ENCODE measurements at regions not wholly inside any gene's neighbourhood (a gene's known extent, or its start where the extent isn't known, plus 50 kb on each side); places are given as distances from the start of the nearest gene placed in this dataset.
"Not testable (repeated sequence)": the region's sequence is repeated elsewhere in the genome, so short reads cannot be mapped to it uniquely, and the experiment has no call there.

DNA sequence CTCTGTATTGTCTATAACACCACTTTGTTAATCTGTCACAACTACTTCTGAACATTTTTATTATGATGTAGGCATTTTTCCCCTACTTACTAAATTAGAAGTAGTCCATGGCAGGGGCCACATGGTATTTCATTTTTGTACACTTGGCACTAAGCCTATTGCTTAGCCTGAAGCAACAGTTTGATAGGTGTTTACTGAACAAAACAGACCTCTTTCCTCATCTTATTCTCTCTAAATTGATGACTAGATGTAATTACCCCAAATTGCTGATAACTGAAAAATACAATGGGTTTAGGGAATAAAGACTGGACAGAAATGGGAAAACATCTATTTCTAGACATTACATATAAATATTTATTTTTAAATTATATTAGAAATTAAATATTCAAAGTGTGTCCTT is 633.8 kb downstream of the SLCO4C1 start:
- DNase-seq (ENCODE audit: low read depth): no peak

DNA sequence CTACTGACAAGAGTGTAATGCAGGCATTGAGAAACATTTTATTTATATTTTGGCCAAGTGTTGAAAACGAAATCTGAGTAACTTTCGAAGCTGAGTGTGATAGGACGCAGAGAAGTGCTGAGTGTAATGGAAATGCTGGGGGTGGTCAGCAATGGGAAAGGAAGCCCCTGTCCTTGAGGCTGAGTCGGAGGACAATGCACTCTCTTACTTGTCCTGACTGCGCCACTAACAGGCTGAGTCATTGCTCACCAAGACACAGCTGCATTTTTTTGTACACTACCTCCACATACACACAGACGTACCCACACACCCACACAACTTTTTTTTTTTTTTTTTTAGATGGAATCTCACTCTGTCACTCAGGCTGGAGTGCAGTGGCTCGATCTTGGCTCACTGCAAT is 637.7 kb downstream of the SLCO4C1 start:
- DNase-seq (ENCODE audit: low read depth): no peak

DNA sequence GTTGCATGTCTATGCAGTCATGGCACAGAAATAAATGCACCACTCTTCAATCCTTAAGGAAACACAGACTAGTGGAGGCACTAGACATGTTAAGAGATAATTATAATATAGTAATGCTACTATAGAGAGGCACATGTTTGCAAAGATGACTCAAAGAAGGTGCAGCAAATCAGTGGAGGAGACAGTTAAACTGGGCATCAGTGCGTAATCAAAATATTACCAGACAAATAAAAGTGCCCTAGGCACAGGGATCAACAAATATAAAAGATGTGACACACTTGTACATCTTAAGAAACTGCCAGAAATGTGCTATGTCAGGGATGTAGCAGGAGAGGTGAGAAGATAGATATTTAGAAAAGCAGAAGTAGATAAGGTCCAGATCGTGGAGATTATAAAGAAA is 642.1 kb downstream of the SLCO4C1 start:
- no peak for DNase-seq (ENCODE audit: low read depth)

DNA sequence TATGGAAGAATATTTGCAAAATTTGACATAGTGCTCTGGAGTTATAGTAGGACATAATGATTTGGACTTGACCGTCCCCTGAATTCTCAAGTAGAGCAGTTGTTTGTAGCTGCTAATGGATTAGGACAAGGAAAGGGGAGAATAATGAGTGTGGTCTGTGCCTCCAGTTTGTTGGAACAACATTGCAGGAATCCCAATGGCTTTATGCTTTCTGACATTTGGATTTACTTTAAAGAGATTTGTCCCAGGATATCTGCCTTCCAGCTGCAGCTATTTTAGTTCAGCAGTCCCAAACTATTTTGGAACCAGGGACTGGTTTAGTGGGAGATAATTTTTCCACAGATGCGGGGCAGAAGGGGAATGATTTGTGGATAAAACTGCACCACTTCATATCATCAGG is 648.2 kb downstream of the SLCO4C1 start:
- no peak for DNase-seq (ENCODE audit: low read depth)

DNA sequence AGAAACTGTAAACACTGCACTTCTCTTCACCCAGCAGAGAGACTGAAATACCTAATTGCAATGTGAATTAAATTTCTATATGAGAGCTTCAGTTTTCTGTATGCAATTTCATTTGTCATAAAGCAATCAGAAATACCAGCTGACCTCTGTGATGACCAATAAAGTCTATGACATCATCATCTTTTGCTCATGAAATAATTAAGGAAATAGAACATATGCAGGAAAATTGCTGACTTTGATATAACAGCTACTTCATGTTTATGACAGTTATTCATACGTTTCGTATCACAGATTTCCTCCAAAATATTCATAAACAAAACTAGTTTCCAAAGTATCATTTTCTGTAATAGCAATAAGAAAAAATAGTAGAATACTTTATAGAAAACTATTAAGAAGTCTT is 652.3 kb downstream of the SLCO4C1 start:
- DNase-seq (ENCODE audit: low read depth): no peak

DNA sequence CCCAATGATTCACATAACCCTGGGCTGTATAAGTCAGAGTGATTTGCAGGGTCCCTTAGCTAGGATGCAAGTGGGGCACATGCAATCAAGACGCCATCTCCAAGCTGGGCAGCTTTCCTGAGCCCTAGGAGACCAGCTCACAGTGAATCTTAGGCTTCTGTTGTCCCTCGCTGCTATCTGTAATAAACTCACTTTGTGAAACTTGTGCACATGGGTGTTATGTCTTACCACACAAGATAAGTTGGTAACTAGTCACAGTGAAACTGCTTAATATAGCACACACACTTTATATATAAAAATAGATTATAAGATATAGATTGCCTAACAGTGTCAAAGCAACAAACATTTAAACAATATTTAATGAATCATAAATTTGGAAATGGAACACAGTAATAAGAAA is 658.5 kb downstream of the SLCO4C1 start:
- DNase-seq (ENCODE audit: low read depth): no peak

DNA sequence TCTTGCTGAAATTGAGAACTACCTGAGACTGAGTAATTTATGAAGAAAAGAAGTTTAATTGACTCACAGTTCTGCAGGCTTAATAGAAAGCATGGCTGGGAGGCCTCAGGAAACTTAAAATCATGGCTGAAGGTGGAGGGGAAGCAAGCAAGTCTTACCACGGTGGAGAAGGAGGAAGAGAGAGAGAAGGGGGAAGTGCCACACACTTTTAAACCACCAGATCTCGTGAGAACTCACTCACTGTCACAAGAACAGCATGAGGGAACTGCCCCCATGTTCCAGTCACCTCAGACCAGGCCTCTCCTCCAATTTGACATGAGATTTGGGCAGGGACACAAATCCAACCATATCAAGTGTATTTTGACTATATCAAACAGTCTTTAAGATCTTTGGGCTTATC is 668.3 kb downstream of the SLCO4C1 start:
- DNase-seq (ENCODE audit: low read depth): not testable (repeated sequence)

DNA sequence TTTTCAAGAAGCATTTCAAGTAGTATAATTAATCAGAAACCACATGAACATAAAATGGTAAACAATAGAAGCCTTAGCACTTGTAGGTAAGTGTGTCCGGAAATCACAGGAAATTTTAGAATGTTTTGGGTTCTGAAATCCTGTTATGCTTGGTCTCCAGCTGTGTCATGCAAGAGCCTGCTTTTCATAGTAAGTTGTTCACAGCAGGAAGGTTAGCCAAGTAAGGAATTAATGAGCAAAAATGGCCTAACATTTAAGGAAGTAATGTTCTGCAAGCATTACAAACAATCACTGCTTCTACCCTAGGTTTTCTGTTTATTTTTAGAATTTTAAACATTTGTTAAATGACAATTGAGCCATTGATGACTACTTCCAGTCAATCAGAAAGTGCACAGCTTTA is 669.5 kb downstream of the SLCO4C1 start:
- DNase-seq (ENCODE audit: low read depth): no peak

DNA sequence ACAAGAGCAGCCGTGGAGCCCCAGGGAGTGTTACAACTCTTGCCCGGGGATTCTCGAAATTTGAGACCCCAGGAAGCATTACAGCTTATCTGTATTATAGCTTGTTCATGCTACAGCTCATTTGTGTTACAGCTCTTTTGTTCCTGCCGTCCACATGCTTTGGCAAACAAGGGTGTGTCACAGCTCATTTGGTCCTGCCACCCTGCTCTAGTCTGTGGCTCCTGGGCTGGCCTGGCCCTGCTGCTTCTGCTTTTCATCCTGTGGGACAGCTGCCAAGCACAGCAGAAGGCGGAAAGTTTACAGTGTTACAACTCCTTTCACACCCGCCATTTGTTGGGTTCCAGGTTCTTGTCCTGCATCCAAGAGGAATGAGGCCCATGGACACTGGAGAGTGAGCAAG is 685.0 kb downstream of the SLCO4C1 start:
- no peak for DNase-seq (ENCODE audit: low read depth)

DNA sequence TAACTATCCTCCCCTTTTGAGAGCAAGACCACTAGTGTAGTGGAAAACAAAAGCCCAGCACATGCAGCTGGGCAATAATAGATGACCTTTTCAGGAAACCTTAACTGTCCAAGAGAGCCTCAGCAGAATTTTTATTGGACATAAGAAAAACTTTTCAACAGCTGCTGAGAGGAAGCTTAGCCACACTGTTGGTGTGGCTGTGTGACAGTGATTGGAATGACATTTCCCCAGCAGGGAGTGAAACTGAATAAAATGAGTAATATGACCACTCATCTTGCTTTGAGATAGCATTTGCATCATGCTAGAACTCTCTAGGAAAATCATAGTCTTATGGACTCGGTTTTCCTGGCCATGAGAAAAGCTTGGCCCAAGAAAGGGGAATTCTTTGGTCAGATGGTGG is 687.8 kb downstream of the SLCO4C1 start:
- DNase-seq (ENCODE audit: low read depth): no peak

DNA sequence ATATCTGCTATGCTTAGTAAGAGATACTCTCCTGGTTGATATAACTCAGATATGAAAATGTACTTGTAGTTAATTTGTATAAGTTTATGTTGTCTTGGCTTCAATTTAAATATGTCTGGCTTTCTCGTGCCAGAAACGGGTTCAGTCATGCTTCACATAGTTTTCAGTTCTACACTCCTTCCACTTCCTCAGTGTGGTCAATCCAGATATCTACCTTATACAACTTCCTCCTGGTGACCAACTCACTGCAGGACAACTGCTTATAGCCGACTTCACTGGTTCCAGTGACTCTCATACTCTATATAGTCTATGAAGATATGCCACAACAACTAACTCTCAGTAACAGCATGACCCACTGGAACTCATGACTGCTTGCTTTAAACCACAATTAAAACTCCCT is 690.4 kb downstream of the SLCO4C1 start:
- no peak for DNase-seq (ENCODE audit: low read depth)

DNA sequence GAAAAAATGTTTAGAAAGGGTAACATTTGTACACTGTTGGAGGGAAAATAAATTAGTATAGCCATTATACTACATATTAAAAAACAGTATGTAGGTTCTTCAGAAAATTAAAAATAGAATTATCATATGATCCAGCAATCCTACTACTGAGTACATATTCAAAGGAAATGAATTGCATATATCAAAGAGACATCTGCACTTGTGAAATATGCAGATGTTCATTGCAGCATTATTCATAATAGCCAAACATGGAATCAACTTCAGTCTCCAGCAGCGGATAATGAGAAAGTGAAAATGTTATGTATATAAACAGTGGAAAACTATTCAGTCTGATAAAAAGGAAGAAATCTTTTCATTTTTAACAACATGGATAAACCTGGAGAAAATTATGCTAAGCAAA is 695.5 kb downstream of the SLCO4C1 start:
- DNase-seq (ENCODE audit: low read depth): no peak

DNA sequence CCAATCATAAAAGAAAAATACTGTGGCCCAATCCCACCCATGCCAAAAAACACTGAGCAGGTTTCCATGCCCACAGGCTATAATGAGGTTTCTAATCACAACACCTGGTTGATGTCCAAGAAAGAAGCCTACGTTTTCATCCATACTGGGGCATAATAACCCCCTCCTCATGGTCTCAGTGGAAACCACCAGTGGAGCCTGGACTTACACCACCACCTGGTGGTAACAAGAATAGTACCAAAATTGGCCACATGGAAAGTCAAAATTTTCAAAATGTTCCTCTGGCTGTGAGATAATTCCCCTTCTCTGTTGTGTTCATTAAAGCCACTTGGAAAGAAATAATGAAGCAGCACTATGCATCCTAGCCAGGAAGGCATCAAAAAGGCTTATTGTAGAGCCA is 687.3 kb upstream of the ST8SIA4 start:
- DNase-seq (ENCODE audit: low read depth): no peak

DNA sequence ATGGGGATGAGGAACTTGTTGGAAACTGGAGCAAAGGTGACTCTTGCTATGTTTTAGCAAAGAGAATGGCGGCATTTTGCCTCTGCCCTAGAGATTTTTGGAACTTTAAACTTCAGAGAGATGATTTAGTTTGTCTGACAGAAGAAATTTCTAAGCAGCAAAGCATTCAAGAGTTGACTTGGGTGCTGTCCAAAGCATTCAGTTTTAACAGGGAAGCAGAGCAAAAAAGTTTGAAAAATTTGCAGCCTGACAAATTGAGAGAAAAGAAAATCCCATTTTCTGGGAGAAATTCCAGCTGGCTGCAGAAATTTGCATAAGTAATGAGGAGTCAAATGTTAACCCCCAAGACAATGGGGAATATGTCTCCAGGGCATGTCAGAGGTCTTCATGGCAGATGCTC is 682.3 kb upstream of the ST8SIA4 start:
- DNase-seq (ENCODE audit: low read depth): no peak

DNA sequence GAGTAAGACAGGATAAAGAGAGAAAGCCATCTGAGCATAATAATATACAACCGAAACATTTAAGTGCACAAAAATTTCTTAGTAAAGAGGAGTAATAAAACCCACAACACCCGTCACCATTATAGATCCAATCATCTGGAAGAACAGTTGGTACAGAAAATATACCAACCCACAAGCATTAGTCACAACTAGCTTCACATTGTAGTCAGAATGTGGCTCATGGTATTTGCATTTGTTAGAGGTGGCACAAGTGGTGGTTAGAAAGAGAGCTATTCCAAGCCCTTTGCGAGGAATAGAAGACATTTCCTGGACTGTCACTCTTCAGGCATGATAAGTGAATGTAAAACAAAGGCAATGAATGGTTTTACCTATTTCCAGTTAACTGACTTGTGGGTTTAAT is 677.5 kb upstream of the ST8SIA4 start:
- no peak for DNase-seq (ENCODE audit: low read depth)

DNA sequence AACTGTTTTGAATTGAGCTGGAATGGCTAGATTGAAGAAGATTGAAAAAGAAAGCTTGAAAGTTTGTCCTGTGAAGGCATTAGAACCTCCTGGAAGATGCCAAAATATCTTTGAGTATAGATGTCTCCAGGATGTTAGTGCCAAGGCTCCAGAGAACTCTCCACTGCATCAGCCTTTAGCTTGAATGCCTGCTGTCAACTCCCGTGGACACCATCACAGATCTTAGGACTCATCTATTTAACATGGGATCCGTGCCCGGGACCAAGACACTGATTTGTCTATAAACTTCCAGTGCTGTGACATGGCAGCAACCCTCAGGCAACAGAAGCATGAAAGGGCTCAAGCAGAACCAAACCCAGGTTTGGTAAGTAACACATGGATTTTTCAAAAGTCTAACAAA is 670.9 kb upstream of the ST8SIA4 start:
- DNase-seq (ENCODE audit: low read depth): no peak

DNA sequence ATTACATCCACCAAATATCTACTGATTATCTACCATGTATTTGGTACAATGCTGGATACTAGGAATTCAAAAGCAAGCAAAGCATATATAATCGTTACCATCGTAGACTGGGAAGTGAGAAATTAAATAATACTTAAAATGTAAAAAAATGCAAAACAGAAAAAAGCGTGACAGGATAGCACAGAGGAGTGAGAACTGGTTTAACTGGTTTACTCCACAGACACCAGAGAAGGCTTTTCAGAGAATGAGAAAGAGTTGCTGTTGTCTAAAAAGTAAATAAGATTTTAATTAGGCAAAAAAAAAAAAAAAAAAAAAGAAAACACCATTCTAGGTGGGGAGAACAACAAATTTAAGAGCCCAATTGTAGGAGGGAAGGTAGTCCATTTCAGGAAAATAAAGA is 657.9 kb upstream of the ST8SIA4 start:
- no peak for DNase-seq (ENCODE audit: low read depth)

DNA sequence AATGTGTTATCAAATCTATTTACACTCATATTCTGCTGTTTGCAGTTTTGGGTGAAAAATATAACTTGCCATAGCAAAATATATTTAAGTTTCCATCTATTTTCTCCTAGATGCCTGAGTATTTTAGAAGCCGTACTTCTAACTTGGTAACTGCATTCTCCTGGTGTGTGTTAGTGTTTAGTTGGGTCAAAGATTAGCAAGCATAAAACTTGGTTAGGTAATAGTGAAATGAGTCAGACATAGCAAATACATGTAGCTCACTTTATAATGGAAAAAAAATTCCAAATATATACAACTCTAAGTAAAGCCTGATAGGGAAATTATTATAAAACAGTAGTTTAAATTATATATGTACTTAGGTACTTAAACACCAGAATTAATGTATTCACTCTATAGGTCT is 640.7 kb upstream of the ST8SIA4 start:
- no peak for DNase-seq (ENCODE audit: low read depth)

DNA sequence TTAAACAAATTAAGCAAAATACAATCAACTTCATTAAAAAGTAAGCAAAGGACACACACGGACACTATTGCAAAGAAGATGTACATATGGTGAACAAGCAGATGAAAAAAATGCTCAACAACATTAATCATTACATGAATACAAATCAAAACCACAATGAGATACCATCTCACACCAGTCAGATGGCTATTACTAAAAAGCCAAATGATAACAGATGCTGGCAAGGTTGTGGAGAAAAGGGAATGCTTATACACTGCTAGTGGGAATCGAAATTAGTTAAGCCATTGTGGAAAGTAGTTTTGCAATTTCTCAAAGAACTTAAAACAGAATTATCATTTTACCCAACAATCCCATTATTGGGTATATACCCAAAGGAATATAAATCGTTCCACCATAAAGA is 636.2 kb upstream of the ST8SIA4 start:
- no peak for DNase-seq (ENCODE audit: low read depth)

DNA sequence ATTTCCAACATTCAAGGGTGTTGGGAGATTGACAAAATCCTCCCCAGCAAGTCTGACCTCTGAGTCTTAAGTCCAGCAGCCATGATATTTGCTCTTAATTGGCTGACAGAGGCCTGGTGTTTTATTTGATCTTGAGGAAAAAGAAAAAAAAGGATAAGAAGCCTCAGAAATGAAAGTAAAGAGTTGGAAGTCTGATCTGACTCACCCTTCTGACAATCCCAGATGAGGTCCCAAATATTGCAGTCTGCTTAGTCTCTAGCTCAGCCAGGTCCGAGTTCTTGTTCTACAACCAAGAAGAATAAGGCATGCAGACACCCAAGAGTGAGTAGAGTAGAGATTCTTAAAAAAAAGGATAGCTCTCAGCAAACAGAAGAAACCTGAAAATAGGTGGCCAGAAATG is 632.5 kb upstream of the ST8SIA4 start:
- DNase-seq (ENCODE audit: low read depth): no peak

DNA sequence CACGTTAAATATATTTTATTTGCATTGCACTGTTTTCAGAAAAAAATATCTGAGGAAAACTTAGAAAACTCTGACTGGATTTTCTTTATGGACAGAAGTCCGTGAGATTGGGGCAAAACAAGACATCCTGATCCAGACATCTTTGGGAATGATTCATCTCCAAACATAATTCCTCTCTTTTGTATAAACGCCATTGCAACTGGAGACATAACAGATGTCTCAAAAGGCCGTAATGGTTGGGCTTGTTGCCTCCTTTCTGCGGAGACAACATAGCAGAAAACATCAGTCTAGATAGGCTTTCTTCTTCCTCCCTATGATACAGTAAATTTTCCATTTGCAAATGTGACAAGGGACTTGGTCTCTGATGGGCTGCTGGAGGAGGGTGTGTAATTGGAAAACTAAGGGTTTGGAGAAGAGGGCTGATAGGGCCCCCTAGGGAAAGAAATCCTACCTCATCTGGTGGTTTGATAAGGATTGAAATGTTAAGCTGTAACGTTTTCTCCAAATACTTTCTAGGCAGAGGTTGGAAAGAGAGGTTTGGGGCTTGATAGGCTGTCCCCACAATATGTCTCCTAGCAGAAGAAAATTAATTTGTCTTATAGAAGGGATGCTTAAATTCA is 631.5 kb upstream of the ST8SIA4 start:
- no peak for DNase-seq (ENCODE audit: low read depth)

DNA sequence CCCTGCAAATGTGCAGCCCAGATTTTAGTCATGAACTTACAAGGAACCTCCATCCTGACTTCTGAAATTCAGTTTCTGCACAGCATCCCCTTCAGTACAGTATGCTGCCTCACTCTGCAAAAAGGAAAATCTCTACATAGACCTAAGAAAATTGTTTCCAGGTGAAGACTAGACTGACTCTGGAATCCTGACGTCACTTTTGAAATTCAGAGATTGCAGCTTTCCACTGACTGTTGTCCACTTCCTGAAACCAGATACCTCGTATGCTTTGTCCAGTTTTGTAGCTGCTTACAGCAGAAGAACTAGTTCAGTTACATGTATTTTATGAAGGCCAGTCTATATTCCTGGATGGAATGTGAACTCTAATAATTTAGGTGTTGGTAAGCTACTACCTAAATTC is 629.3 kb upstream of the ST8SIA4 start:
- no peak for DNase-seq (ENCODE audit: low read depth)

DNA sequence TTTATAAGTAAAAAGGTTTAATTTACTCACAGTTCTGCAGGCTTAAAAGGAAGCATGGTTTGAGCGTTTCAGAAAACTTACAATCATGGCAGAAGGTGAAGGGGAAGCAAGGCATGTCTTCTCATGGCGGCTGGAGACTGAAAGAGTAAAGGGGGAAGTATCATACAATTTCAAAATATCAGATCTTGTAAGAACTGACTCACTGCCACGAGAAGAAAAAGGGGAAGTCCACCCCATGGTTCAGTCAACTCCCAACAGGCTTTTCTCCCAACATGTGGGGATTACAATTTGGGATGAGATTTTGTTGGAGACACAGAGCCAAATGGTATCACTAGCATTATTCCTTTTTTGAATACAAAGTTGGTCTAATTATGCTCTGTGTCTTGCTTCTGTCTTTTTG is 627.9 kb upstream of the ST8SIA4 start:
- DNase-seq (ENCODE audit: low read depth): no peak

DNA sequence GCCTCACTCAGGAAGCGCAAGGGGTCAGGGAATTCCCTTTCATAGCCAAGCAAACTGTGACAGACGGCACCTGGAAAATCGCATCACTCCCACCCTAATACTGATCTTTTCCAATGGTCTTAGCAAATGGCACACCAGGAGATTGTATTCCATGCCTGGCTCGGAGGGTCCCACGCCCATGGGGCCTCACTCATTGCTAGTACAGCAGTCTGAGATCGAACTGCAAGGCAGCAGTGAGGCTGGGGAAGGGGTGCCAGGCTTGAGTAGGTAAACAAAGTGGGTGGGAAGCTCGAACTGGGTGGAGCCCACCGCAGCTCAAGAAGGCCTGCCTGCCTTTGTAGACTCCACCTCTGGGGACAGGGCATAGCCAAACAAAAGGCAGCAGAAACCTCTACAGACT is 626.0 kb upstream of the ST8SIA4 start:
- DNase-seq (ENCODE audit: low read depth): not testable (repeated sequence)

DNA sequence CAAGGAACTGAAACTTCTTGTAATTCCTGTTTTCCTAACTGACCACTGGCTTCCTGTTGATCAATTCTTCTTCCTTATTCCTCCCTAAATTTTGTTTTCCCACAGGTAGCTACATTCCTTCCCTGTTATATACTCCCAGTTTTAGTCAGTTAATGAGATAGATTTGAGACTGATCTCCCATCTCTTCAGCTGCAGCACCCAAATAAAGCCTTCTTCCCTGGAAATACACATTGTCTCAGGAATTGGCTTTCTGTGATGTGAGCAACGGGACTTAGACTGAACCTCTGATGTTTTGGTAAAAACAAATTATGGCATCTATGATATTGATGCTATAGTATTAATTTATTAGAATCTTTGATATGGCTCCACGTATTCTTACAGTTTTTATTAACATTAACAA is 617.3 kb upstream of the ST8SIA4 start:
- no peak for DNase-seq (ENCODE audit: low read depth)
